HG03565 (cell line): ENCODE measurements at regions not wholly inside any gene's neighbourhood (a gene's known extent, or its start where the extent isn't known, plus 50 kb on each side); places are given as distances from the start of the nearest gene placed in this dataset.

Experiments used
- ATAC-seq: cut with Tn5 transposase; IDR thresholded peaks from one replicate; pipeline ENCODE4 v1.9.1; 2021; ENCODE audit warnings: mild to moderate bottlenecking, moderate library complexity; ENCODE audit not compliant: unreplicated experiment

GRCh38 chr10:3433988-3434387 is 261.4 kb upstream of the PITRM1 start:
- ATAC-seq = no peak

- no peak for ATAC-seq
Measured at GRCh38 chr10:3433131-3433530, 260.5 kb upstream of the PITRM1 start.

GRCh38 chr10:3432081-3432825 is 259.7 kb upstream of the PITRM1 start:
- ATAC-seq = no peak

- no peak for ATAC-seq
Measured at GRCh38 chr10:3430501-3430900, 257.9 kb upstream of the PITRM1 start.

- ATAC-seq = no peak
Measured at GRCh38 chr10:3429676-3430075, 257.1 kb upstream of the PITRM1 start.

GRCh38 chr10:3428826-3429225 is 256.2 kb upstream of the PITRM1 start:
- no peak for ATAC-seq

- no peak for ATAC-seq
Measured at GRCh38 chr10:3427950-3428354, 255.4 kb upstream of the PITRM1 start.

GRCh38 chr10:3427347-3427746 is 254.8 kb upstream of the PITRM1 start:
- no peak for ATAC-seq

GRCh38 chr10:3426190-3426845 is 253.7 kb upstream of the PITRM1 start:
- no peak for ATAC-seq

GRCh38 chr10:3425716-3426115 is 253.1 kb upstream of the PITRM1 start:
- ATAC-seq = no peak

GRCh38 chr10:3425261-3425660 is 252.7 kb upstream of the PITRM1 start:
- ATAC-seq = no peak

- no peak for ATAC-seq
Measured at GRCh38 chr10:3424111-3424851, 251.7 kb upstream of the PITRM1 start.

GRCh38 chr10:3423384-3423783 is 250.8 kb upstream of the PITRM1 start:
- ATAC-seq = no peak

- ATAC-seq = no peak
Measured at GRCh38 chr10:3422282-3422681, 249.7 kb upstream of the PITRM1 start.

- no peak for ATAC-seq
Measured at GRCh38 chr10:3421537-3422257, 249.1 kb upstream of the PITRM1 start.

- ATAC-seq = no peak
Measured at GRCh38 chr10:3420527-3421469, 248.2 kb upstream of the PITRM1 start.

GRCh38 chr10:3419719-3420495 is 247.3 kb upstream of the PITRM1 start:
- ATAC-seq = no peak

- ATAC-seq = no peak
Measured at GRCh38 chr10:3418926-3419325, 246.3 kb upstream of the PITRM1 start.

GRCh38 chr10:3418041-3418754 is 245.6 kb upstream of the PITRM1 start:
- ATAC-seq = no peak
